GM12801 (cell line): ENCODE measurements at regions not wholly inside any gene's neighbourhood (a gene's known extent, or its start where the extent isn't known, plus 50 kb on each side); places are given as distances from the start of the nearest gene placed in this dataset.

Source experiments
- TF ChIP-seq, protein P1 (sequence below): IDR thresholded peaks from one replicate; pipeline ENCODE4 v1.5.1; 2011; ENCODE audit warnings: control low read depth; ENCODE audit not compliant: insufficient read length; ENCODE audit errors: extremely low read depth

DNA sequence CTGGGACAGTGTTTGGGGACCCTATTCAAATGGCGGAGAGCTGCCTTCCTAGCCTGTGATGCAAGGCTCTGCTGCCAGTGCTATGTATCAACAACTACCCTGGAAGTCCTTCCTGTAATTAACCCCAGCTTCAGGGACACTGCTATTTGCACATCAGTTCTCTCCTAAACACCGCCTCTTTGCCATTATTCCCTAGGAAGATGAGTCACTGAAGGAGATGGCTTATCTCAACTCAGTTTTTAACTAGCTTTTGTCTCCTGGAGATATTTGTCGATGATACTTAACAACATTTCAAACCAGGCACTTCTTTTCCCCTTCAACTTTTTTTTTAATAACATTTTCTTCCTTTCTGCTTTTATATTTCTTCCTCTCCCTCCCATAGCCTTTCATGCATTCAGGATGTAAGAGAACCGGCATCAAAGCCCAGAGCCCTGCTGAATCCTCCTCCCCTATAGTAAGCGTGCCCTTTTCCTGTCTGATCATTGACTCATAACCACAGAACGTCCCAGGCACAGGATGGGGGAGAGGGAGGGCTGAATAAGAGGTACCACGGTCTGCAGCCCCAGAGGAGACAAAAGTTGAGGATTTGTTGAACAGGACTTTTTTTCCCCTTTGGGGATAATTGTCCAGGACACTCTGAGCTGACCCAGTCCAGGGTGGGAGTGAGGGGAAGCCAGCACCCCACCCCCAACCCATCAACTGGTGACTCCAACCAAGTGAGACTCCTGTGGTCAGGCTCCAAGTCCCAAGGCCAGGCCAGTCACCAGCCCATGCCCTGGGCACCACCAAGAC lies 387.8 kb upstream of the SALL1 start:
- TF ChIP-seq, protein P1, sequence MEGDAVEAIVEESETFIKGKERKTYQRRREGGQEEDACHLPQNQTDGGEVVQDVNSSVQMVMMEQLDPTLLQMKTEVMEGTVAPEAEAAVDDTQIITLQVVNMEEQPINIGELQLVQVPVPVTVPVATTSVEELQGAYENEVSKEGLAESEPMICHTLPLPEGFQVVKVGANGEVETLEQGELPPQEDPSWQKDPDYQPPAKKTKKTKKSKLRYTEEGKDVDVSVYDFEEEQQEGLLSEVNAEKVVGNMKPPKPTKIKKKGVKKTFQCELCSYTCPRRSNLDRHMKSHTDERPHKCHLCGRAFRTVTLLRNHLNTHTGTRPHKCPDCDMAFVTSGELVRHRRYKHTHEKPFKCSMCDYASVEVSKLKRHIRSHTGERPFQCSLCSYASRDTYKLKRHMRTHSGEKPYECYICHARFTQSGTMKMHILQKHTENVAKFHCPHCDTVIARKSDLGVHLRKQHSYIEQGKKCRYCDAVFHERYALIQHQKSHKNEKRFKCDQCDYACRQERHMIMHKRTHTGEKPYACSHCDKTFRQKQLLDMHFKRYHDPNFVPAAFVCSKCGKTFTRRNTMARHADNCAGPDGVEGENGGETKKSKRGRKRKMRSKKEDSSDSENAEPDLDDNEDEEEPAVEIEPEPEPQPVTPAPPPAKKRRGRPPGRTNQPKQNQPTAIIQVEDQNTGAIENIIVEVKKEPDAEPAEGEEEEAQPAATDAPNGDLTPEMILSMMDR, result no peak

DNA sequence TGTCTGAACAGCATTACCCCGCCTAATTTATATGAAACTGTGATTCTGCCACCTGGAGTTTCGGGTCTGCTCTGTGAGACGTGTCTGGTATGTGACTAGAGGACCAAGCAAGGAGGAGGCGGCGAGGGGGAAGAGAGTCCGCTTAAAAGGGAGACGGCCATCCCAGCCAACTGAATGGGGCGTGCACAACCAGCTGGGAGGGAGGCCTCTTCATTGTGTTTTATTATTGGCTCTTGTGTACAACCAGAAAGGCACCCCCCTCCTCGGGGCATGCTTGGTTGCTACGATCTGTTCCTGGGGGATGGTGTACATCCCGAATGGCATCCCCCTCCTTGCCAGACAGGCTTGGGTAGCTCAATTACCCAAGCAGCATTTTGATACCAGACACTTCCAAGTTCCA lies 384.5 kb upstream of the SALL1 start:
- TF ChIP-seq, protein P1, result no peak

DNA sequence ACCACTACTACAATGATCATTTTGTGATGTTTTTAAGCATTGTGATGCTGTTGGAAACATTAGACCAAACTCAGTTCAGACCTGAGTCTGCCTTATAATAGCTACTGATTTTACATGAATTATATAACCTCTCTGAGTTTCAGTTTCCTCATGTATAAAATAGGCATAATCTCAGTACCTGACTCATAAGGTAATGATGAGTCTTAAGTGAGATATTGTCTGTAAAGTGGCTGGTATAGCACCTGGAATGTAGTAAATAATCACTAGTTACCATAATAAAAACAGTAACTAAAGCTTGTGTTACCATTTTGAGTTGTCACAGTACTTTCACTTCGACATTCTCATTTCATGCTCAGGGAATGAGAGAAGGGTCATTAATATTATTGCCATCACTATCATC lies 381.5 kb upstream of the SALL1 start:
- TF ChIP-seq, protein P1, result no peak

DNA sequence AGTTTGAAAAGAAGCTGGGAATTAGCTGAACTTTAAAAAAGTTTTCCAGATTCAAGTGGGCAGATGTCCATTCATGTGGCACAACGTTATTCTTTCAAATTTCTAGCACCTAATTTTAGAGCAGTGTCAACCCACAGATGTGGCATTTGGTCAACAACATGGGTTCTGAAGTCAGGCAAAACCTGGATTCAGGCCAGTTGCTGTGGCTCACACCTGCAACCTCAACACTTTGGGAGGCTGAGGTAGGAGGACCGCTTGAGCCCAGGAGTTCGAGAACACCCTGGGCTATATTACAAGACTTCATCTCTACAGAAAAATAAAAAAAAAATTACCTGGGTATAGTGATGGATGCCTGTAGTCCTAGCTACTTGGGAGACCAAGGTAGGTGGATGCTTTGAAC lies 380.2 kb upstream of the SALL1 start:
- TF ChIP-seq, protein P1, result no peak

DNA sequence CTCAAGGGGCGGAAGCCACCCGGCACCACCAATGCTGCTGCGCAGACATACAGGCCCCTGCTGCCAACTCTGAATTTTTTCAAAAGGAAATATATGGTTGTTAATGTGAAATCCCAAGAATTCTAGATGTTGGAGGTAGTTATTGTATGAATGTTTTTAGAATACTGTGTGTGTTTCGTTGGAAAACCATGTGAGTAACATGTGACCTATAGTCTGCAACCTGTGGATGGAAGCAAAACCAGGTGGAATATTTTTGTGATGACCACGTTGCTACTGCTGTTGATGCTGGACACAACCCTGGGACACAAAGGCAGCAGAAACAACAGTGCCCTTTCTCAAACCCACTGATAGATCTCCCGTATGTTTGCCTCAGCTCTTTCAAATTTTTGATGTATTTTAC lies 376.3 kb upstream of the SALL1 start:
- TF ChIP-seq, protein P1, result no peak

DNA sequence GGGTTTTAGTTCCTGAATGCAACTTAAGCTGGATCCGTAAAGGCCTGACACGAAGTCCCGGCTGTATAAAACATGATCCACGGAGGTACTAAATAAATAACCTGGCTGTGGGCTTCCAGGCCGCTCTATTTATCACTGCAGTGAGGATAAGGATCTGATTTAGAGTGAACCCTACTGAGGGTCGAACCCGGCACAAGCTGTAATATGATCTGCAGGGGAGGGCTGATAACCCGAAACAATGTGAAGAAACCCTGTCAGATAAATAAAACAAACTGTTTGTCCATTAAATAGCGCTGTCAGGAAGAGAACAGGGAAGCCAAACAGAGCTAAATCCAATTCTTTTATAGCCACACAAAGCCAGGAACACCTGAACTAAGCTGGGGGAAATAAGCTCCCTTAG lies 375.6 kb upstream of the SALL1 start:
- TF ChIP-seq, protein P1, result no peak

DNA sequence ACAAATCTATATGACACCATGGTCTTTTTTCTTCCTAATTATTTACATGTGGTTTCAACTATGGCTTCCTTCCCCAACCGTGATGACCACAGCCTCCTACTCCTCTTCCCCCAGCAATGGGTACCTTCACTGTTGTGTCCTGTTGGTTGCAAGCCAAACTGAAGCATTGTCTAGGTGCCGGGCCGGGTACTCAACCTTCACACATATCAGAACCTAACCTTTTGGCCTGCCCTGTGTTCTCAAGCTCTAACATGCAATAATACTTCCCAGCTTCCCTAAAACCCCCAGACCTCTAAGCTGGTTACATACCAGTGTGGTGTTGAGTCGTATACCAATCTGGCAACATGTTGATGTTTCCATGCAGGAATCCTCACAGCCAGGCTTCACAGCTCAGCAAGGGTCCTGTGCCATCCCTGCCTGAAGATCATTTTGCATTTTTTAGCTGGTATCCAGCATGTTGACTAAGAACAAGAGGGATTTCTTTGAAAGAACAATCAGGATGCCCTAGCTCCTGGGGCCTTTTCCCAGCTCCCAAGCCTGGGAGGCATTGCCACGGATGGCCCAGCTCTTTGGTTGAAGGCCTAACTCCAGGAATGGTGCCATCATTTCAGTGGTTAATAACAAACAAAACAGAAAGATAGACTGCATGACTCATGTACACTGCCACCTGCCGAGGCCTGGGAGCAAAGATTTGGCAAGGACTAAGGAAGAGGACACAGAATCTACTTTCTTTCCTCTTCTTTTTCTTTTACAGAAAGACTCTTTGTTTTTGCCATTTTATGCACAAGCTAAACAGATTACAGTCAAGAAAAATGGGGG lies 373.7 kb upstream of the SALL1 start:
- TF ChIP-seq, protein P1, result no peak
